Cardiac fibroblast (primary cell): ENCODE measurements at regions not wholly inside any gene's neighbourhood (a gene's known extent, or its start where the extent isn't known, plus 50 kb on each side); places are given as distances from the start of the nearest gene placed in this dataset.

Experiments
- DNase-seq, 2 donors: peaks; one replicate each; pipeline versions ENCODE4 v3.0.0 to v3.0.0-alpha.2; 2010; ENCODE audit warnings: low read depth in 2 of 2
- H3K4me3 ChIP-seq, 2 donors: replicated peaks in 1 of 2; 1 replicate in 1 of 2; 2 replicates in 1 of 2; pipeline ENCODE4 v1.5.1; 2011; ENCODE audit warnings: low read depth in 2 of 2, low read length in 2 of 2, mild to moderate bottlenecking in 2 of 2, moderate library complexity in 1 of 2
- CTCF ChIP-seq: IDR thresholded peaks from one replicate; pipeline ENCODE4 v1.5.1; 2011; ENCODE audit warnings: low read depth, mild to moderate bottlenecking, low read length, inconsistent platforms

- H3K4me3 ChIP-seq = no peak overlapping the region
- no peak for TF ChIP-seq CTCF
- no peak for DNase-seq
These were observed 284.8 kb downstream of the THBS2 start for GRCh38 chr6:168968801-168969200.

- no peak overlapping the region for H3K4me3 ChIP-seq
- DNase-seq = peak; percentile 86 to 89
- TF ChIP-seq CTCF = no peak
These were observed 285.4 kb downstream of the THBS2 start for GRCh38 chr6:168968228-168968627.

GRCh38 chr6:168967281-168967925 lies 286.2 kb downstream of the THBS2 start:
- no peak for TF ChIP-seq CTCF
- peak in 1 of 2 donors; percentile 53 for DNase-seq

GRCh38 chr6:168964138-168964835 lies 289.4 kb downstream of the THBS2 start:
- DNase-seq = peak in 1 of 2 donors; percentile 67
- TF ChIP-seq CTCF = no peak
- no peak overlapping the region for H3K4me3 ChIP-seq

More at GRCh38 chr6:168967281-168967925, 286.2 kb downstream of the THBS2 start:
- H3K4me3 ChIP-seq = no peak overlapping the region

GRCh38 chr6:168962886-168963285 lies 290.8 kb downstream of the THBS2 start:
- no peak overlapping the region for H3K4me3 ChIP-seq
- peak; percentile 33 to 76 for DNase-seq
- TF ChIP-seq CTCF = no peak

- H3K4me3 ChIP-seq = no peak overlapping the region
- no peak for DNase-seq
- TF ChIP-seq CTCF = no peak
These were observed 292.4 kb downstream of the THBS2 start for GRCh38 chr6:168961264-168961656.
